ENCODE measurements at regions not wholly inside any gene's neighbourhood (a gene's known extent, or its start where the extent isn't known, plus 50 kb on each side); places are given as distances from the start of the nearest gene placed in this dataset.

GRCh38 chr11:127137771-127138280 is 137.3 kb upstream of the KIRREL3 start:
- DNase-seq (ENCODE audit: low read depth) = no peak

GRCh38 chr11:127136438-127136837 is 135.9 kb upstream of the KIRREL3 start:
- DNase-seq (ENCODE audit: low read depth) = no peak

- DNase-seq (ENCODE audit: low read depth) = no peak
Measured at GRCh38 chr11:127135256-127135655, 134.7 kb upstream of the KIRREL3 start.

- DNase-seq (ENCODE audit: low read depth) = no peak
Measured at GRCh38 chr11:127133061-127133460, 132.5 kb upstream of the KIRREL3 start.

GRCh38 chr11:127130321-127130720 is 129.8 kb upstream of the KIRREL3 start:
- no peak for DNase-seq (ENCODE audit: low read depth)

GRCh38 chr11:127126986-127127385 is 126.4 kb upstream of the KIRREL3 start:
- DNase-seq (ENCODE audit: low read depth) = no peak

GRCh38 chr11:127119356-127119755 is 118.8 kb upstream of the KIRREL3 start:
- DNase-seq (ENCODE audit: low read depth) = no peak

GRCh38 chr11:127118811-127119210 is 118.2 kb upstream of the KIRREL3 start:
- DNase-seq (ENCODE audit: low read depth) = no peak

GRCh38 chr11:127117231-127117739 is 116.7 kb upstream of the KIRREL3 start:
- no peak for DNase-seq (ENCODE audit: low read depth)

- DNase-seq (ENCODE audit: low read depth) = no peak
Measured at GRCh38 chr11:127115844-127116243, 115.3 kb upstream of the KIRREL3 start.

- DNase-seq (ENCODE audit: low read depth) = no peak
Measured at GRCh38 chr11:127114035-127114434, 113.5 kb upstream of the KIRREL3 start.

GRCh38 chr11:127110542-127110941 is 110.0 kb upstream of the KIRREL3 start:
- DNase-seq (ENCODE audit: low read depth) = no peak

GRCh38 chr11:127109796-127110480 is 109.4 kb upstream of the KIRREL3 start:
- no peak for DNase-seq (ENCODE audit: low read depth)

GRCh38 chr11:127108838-127109237 is 108.3 kb upstream of the KIRREL3 start:
- DNase-seq (ENCODE audit: low read depth) = no peak

GRCh38 chr11:127106938-127107337 is 106.4 kb upstream of the KIRREL3 start:
- no peak for DNase-seq (ENCODE audit: low read depth)

- no peak for DNase-seq (ENCODE audit: low read depth)
Measured at GRCh38 chr11:127105593-127106541, 105.3 kb upstream of the KIRREL3 start.

- no peak for DNase-seq (ENCODE audit: low read depth)
Measured at GRCh38 chr11:127103586-127104388, 103.2 kb upstream of the KIRREL3 start.

GRCh38 chr11:127098684-127099083 is 98.1 kb upstream of the KIRREL3 start:
- DNase-seq (ENCODE audit: low read depth) = no peak

- DNase-seq (ENCODE audit: low read depth) = no peak
Measured at GRCh38 chr11:127080735-127081134, 80.2 kb upstream of the KIRREL3 start.

GRCh38 chr11:127075758-127076157 is 75.2 kb upstream of the KIRREL3 start:
- no peak for DNase-seq (ENCODE audit: low read depth)

GRCh38 chr11:127074151-127074761 is 73.7 kb upstream of the KIRREL3 start:
- no peak for DNase-seq (ENCODE audit: low read depth)

- DNase-seq (ENCODE audit: low read depth) = no peak
Measured at GRCh38 chr11:127073621-127074020, 73.1 kb upstream of the KIRREL3 start.

Data from T-helper 22 cell (primary cell).